Spleen (tissue), 11 donors: ENCODE measurements at regions not wholly inside any gene's neighbourhood (a gene's known extent, or its start where the extent isn't known, plus 50 kb on each side); places are given as distances from the start of the nearest gene placed in this dataset.
A peak's percentile ranks its signal among the peaks of the same experiment; 100 is the strongest.

Experiments
- DNase-seq: peaks from one replicate; pipeline ENCODE4 v3.0.0-alpha.2; 2020
- H3K27ac ChIP-seq, 8 donors: fragments of 200-600 bp; sonication (generic) in 7 of 8; 1 replicate in 4 of 8; 2 replicates in 4 of 8; pipeline versions ENCODE4 v1.5.0 to v1.8.0; 2016 to 2021; ENCODE audit warnings: inconsistent platforms in 4 of 8, mild to moderate bottlenecking in 4 of 8, moderate library complexity in 1 of 8
- H3K27me3 ChIP-seq, 7 donors: fragments of 200-600 bp; sonication (generic) in 6 of 7; replicated peaks in 1 of 7; 1 replicate in 4 of 7; 2 replicates in 3 of 7; pipeline versions ENCODE4 v1.5.0 to v1.8.0; 2016 to 2021; ENCODE audit warnings: inconsistent platforms in 3 of 7, mild to moderate bottlenecking in 1 of 7
- H3K36me3 ChIP-seq, 6 donors: fragments of 200-600 bp; sonication (generic) in 5 of 6; 1 replicate in 4 of 6; 2 replicates in 2 of 6; pipeline versions ENCODE4 v1.5.0 to v1.8.0; 2016 to 2021; ENCODE audit warnings: inconsistent platforms in 2 of 6
- H3K4me1 ChIP-seq, 6 donors: fragments of 200-600 bp; sonication (generic) in 5 of 6; 1 replicate in 3 of 6; 2 replicates in 3 of 6; pipeline versions ENCODE4 v1.5.0 to v1.8.0; 2016 to 2021; ENCODE audit warnings: inconsistent platforms in 3 of 6
- H3K4me3 ChIP-seq, 8 donors: fragments of 200-600 bp; sonication (generic) in 7 of 8; 1 replicate in 4 of 8; 2 replicates in 4 of 8; pipeline versions ENCODE4 v1.5.0 to v1.8.0; 2016 to 2021; ENCODE audit warnings: inconsistent platforms in 4 of 8, mild to moderate bottlenecking in 4 of 8, moderate library complexity in 2 of 8
- H3K9me3 ChIP-seq, 8 donors: fragments of 200-600 bp; sonication (generic) in 7 of 8; 1 replicate in 4 of 8; 2 replicates in 4 of 8; pipeline versions ENCODE4 v1.5.0 to v1.8.0; 2016 to 2021; ENCODE audit warnings: inconsistent platforms in 4 of 8
- POLR2A ChIP-seq, 3 donors: fragments of 450-650 bp; IDR thresholded peaks; one replicate each; pipeline ENCODE4 v1.5.1; 2017; ENCODE audit warnings: antibody characterized with exemption in 3 of 3, mild to moderate bottlenecking in 1 of 3
- POLR2AphosphoS5 ChIP-seq, 3 donors: sonication (generic); formaldehyde crosslinking; IDR thresholded peaks; one replicate each; pipeline ENCODE4 v1.5.1; 2017; ENCODE audit warnings: antibody characterized with exemption in 3 of 3
- WGBS, 5 donors: extraction: QIAGEN DNeasy Blood & Tissue Kit in 3 of 5; methylation state at CpG; one replicate each; pipeline versions ENCODE4 v1.1.5 to v1.1.7; 2013 to 2018; 5-methylcytosine and 5-hydroxymethylcytosine counted together
- intact Hi-C: fragments of 100-400 bp; cut with DNase I; formaldehyde crosslinking; loops from one replicate; pipeline ENCODE4 v1.15.0; 2023; ENCODE audit warnings: low total_unique reads
- TF ChIP-seq, protein P1 (sequence below), 11 experiments: fragments of 200-600 bp in 7 of 11; fragments of 450-650 bp in 4 of 11; sonication (generic) in 4 of 11; IDR thresholded peaks in 8 of 11; conservative IDR thresholded peaks in 3 of 11; 1 replicate in 7 of 11; 2 replicates in 4 of 11; pipeline versions ENCODE4 v1.4.0 to v1.8.0; 2016 to 2021; ENCODE audit warnings: antibody characterized with exemption in 11 of 11, inconsistent platforms in 4 of 11, mild to moderate bottlenecking in 1 of 11
- donor health status: healthy with polysubstance abuse.
- donor health status: DM: no; HTN: no; CAD: no; lungs with moderate emphysema.
- donor health status: DM: no; HTN: no; CAD: no.
- donor health status: Bipolar disorder and iron deficiency.
- donor health status: healthy.
- donor health status: DM: no; HTN: no; CAD: no.
- donor health status: DM: yes; HTN: yes; CAD: no.

DNA sequence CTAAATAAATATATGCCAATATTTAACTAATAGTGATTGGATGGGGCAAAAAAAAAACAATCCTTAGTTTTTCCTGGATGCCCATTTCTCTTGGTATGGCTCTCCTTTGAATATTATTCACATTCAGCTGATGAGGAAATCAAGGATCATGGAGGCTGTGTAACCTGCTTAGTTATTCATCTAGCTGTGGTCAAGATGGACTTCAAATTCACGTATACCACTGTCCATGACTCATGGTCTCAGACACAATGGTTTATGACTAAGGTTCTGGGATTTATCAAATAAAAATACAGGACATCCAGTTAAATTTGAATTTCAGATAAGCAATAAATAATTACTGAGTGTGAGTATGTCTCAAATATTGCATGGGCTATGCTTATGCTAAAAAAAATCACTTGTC, 191.5 kb upstream of the CELF2 start:
- H3K4me3 ChIP-seq = no peak overlapping the region
- H3K36me3 ChIP-seq = no peaks in the 10 kb centered on the region
- no peak for DNase-seq
- H3K4me1 ChIP-seq = peaks cover 0 to 6% (median 0%) of the 10 kb centered on the region in 6 donors
- TF ChIP-seq, protein P1, sequence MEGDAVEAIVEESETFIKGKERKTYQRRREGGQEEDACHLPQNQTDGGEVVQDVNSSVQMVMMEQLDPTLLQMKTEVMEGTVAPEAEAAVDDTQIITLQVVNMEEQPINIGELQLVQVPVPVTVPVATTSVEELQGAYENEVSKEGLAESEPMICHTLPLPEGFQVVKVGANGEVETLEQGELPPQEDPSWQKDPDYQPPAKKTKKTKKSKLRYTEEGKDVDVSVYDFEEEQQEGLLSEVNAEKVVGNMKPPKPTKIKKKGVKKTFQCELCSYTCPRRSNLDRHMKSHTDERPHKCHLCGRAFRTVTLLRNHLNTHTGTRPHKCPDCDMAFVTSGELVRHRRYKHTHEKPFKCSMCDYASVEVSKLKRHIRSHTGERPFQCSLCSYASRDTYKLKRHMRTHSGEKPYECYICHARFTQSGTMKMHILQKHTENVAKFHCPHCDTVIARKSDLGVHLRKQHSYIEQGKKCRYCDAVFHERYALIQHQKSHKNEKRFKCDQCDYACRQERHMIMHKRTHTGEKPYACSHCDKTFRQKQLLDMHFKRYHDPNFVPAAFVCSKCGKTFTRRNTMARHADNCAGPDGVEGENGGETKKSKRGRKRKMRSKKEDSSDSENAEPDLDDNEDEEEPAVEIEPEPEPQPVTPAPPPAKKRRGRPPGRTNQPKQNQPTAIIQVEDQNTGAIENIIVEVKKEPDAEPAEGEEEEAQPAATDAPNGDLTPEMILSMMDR (IDR thresholded peaks at IDR 0.05 in 8 of 11, conservative IDR thresholded peaks at IDR 0.05 in 3 of 11) = no peak
- WGBS, 5 donors = 77 to 93% (median 90%) methylated on average over 1 of the region's 1 CpG
- H3K9me3 ChIP-seq = no peaks in the 10 kb centered on the region
- H3K27ac ChIP-seq = no peak overlapping the region
- intact Hi-C loops = no loop called here
- peaks cover 0 to 7% (median 0%) of the 10 kb centered on the region in 7 donors for H3K27me3 ChIP-seq

- no peak for DNase-seq
- TF ChIP-seq, protein P1 (IDR thresholded peaks at IDR 0.05 in 8 of 11, conservative IDR thresholded peaks at IDR 0.05 in 3 of 11) = no peak
- TF ChIP-seq POLR2A (IDR thresholded peaks at IDR 0.05) (no peak), POLR2AphosphoS5 (IDR thresholded peaks at IDR 0.05) (no peak)
- Histone ChIP-seq H3K27me3 (peaks cover 0 to 7% (median 0%) of the 10 kb centered on the region in 7 donors), H3K27ac (no peak overlapping the region), H3K4me3 (no peak overlapping the region), H3K9me3 (no peaks in the 10 kb centered on the region), H3K36me3 (no peaks in the 10 kb centered on the region), H3K4me1 (no peaks in the 10 kb centered on the region)
- intact Hi-C loops = no loop called here
Measured at GRCh38 chr10:10828623-10829022, 189.0 kb upstream of the CELF2 start.

- 67 to 92% (median 81%) methylated on average over 2 of the region's 2 CpGs for WGBS, 5 donors
- Histone ChIP-seq H3K27ac (no peak overlapping the region), H3K27me3 (peaks cover 0 to 7% (median 0%) of the 10 kb centered on the region in 7 donors), H3K9me3 (peaks cover 0 to 6% (median 0%) of the 10 kb centered on the region in 8 donors), H3K36me3 (no peaks in the 10 kb centered on the region), H3K4me3 (no peak overlapping the region), H3K4me1 (no peaks in the 10 kb centered on the region)
- TF ChIP-seq, protein P1 (IDR thresholded peaks at IDR 0.05 in 8 of 11, conservative IDR thresholded peaks at IDR 0.05 in 3 of 11) = no peak
- TF ChIP-seq POLR2AphosphoS5 (IDR thresholded peaks at IDR 0.05) (no peak), POLR2A (IDR thresholded peaks at IDR 0.05) (no peak)
- intact Hi-C loops = no loop called here
- no peak for DNase-seq
Measured at GRCh38 chr10:10829576-10829975, 188.1 kb upstream of the CELF2 start.

DNA sequence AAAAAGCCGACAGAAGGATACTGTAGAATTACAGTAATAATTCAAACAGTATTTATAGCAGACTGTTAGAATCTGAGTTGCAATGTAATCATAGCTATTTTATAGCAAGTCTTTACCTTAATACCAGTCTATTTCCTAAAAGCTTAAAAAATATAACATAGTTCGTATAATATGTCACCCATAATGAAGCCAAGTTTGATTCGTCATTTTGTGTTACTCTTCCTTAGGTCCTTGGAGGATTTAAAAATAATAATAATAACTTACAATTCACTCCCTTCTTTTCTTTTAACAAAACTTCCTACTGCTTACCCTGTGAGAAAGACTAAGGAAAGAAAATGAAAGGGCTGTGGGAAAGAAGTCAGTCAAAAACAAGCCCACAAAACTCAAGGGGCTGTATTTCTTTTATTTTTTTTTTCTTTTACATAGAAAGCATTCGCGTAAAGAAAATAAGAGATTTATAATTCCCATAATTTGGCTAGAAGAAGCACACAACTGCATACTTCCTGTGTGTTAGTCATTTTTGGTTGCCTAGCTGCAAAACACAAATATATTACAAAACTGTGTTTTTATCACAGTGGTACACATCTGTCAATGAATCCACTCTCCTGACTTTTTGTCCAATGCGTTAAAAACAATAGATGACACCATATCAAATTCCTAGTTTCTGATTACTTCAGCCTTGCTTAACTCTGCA, 187.2 kb upstream of the CELF2 start:
- peaks cover 0 to 7% (median 0%) of the 10 kb centered on the region in 7 donors for H3K27me3 ChIP-seq
- no peaks in the 10 kb centered on the region for H3K4me1 ChIP-seq
- DNase-seq = no peak
- H3K27ac ChIP-seq = peak overlapping the region in 1 of 8 donors; percentile 21
- H3K36me3 ChIP-seq = no peaks in the 10 kb centered on the region
- H3K4me3 ChIP-seq = no peak overlapping the region
- intact Hi-C loops = no loop called here
- WGBS, 5 donors = 80 to 86% (median 82%) methylated on average over 6 of the region's 6 CpGs
- TF ChIP-seq, protein P1 (IDR thresholded peaks at IDR 0.05 in 8 of 11, conservative IDR thresholded peaks at IDR 0.05 in 3 of 11) = no peak
- TF ChIP-seq POLR2AphosphoS5 (IDR thresholded peaks at IDR 0.05) = no peak
- TF ChIP-seq POLR2A (IDR thresholded peaks at IDR 0.05) = no peak
- H3K9me3 ChIP-seq = peaks cover 0 to 6% (median 0%) of the 10 kb centered on the region in 8 donors
